Mucosa of descending colon (tissue), 3 donors: ENCODE measurements at regions not wholly inside any gene's neighbourhood (a gene's known extent, or its start where the extent isn't known, plus 50 kb on each side); places are given as distances from the start of the nearest gene placed in this dataset.

ENCODE experiments used
- ATAC-seq: fragments of 200-7000 bp; cut with Tn5 transposase; one replicate; pipeline ENCODE4 v1.9.1; 2020; ENCODE audit warnings: mild to moderate bottlenecking, moderate library complexity
- DNase-seq, 3 donors: peaks; one replicate each; pipeline ENCODE4 v3.0.0-alpha.2; 2020
- H3K36me3 ChIP-seq: fragments of 200-600 bp; one replicate; pipeline ENCODE4 v1.8.0; 2021; ENCODE audit warnings: low read depth, mild to moderate bottlenecking
- H3K4me1 ChIP-seq: fragments of 200-600 bp; one replicate; pipeline ENCODE4 v1.8.0; 2021; ENCODE audit warnings: low read depth, mild to moderate bottlenecking
- H3K4me3 ChIP-seq: fragments of 200-600 bp; one replicate; pipeline ENCODE4 v1.8.0; 2021; ENCODE audit warnings: mild to moderate bottlenecking
- H3K9me3 ChIP-seq: fragments of 200-600 bp; one replicate; pipeline ENCODE4 v1.8.0; 2021; ENCODE audit warnings: mild to moderate bottlenecking
- CTCF ChIP-seq: fragments of 200-600 bp; IDR thresholded peaks from one replicate; pipeline ENCODE4 v1.8.0; 2022; ENCODE audit warnings: antibody characterized with exemption, mild to moderate bottlenecking
- intact Hi-C, 2 donors: fragments of 100-400 bp; cut with DNase I in 1 of 2; cut with micrococcal nuclease in 1 of 2; formaldehyde crosslinking; loops; one replicate each; pipeline versions ENCODE4 v1.11.0 to v1.11.1; 2022; cut with DNase I, micrococcal nuclease
- donor health status: DM: no; HTN: no; CAD: no; lungs with moderate emphysema.
- donor health status: DM: no; HTN: no; CAD: no.
- donor health status: DM: no; HTN: yes; CAD: no.

GRCh38 chr12:118495296-118495695 lies 118.9 kb downstream of the SUDS3 start:
- Histone ChIP-seq H3K4me1 (no peaks in the 10 kb centered on the region), H3K36me3 (no peaks in the 10 kb centered on the region), H3K4me3 (no peak overlapping the region), H3K9me3 (no peaks in the 10 kb centered on the region)
- no peak for DNase-seq
- intact Hi-C loops = no loop called here
- no peak for TF ChIP-seq CTCF
- ATAC-seq = no peak

- intact Hi-C loops = no loop called here
- Histone ChIP-seq H3K4me3 (no peak overlapping the region), H3K9me3 (no peaks in the 10 kb centered on the region), H3K4me1 (no peaks in the 10 kb centered on the region), H3K36me3 (no peaks in the 10 kb centered on the region)
- TF ChIP-seq CTCF = no peak
- ATAC-seq = no peak
- DNase-seq = no peak
Observed at GRCh38 chr12:118498171-118498570, 121.8 kb downstream of the SUDS3 start.

GRCh38 chr12:118500299-118500698 lies 123.9 kb downstream of the SUDS3 start:
- DNase-seq (no peak), ATAC-seq (no peak)
- Histone ChIP-seq H3K36me3 (no peaks in the 10 kb centered on the region), H3K4me3 (no peak overlapping the region), H3K4me1 (no peaks in the 10 kb centered on the region), H3K9me3 (no peaks in the 10 kb centered on the region)
- intact Hi-C loops = no loop called here
- TF ChIP-seq CTCF = no peak

- Histone ChIP-seq H3K36me3 (no peaks in the 10 kb centered on the region), H3K9me3 (no peaks in the 10 kb centered on the region), H3K4me3 (no peak overlapping the region), H3K4me1 (no peaks in the 10 kb centered on the region)
- TF ChIP-seq CTCF = no peak
- DNase-seq = no peak
- no peak for ATAC-seq
- intact Hi-C loops = no loop called here
Observed at GRCh38 chr12:118501489-118501888, 125.1 kb downstream of the SUDS3 start.

GRCh38 chr12:118503476-118503875 lies 127.1 kb downstream of the SUDS3 start:
- no peaks in the 10 kb centered on the region for H3K9me3 ChIP-seq
- DNase-seq (no peak), ATAC-seq (no peak)
- no peaks in the 10 kb centered on the region for H3K4me1 ChIP-seq
- no peak for TF ChIP-seq CTCF
- H3K36me3 ChIP-seq = no peaks in the 10 kb centered on the region
- H3K4me3 ChIP-seq = no peak overlapping the region
- intact Hi-C loops = no loop called here

- Histone ChIP-seq H3K4me3 (no peak overlapping the region), H3K36me3 (no peaks in the 10 kb centered on the region), H3K9me3 (no peaks in the 10 kb centered on the region), H3K4me1 (no peaks in the 10 kb centered on the region)
- DNase-seq (no peak), ATAC-seq (no peak)
- intact Hi-C loops = no loop called here
- no peak for TF ChIP-seq CTCF
Observed at GRCh38 chr12:118512669-118513068, 136.3 kb downstream of the SUDS3 start.
